Kasumi-1 (cell line): ENCODE measurements at regions not wholly inside any gene's neighbourhood (a gene's known extent, or its start where the extent isn't known, plus 50 kb on each side); places are given as distances from the start of the nearest gene placed in this dataset.
"Not testable (repeated sequence)": the region's sequence is repeated elsewhere in the genome, so short reads cannot be mapped to it uniquely, and the experiment has no call there.

Experiments used
- DNase-seq, 2 experiments: peaks; one replicate each; lab custom pipeline; 2025; lab: John Stamatoyannopoulos, UW

- no peak for DNase-seq
Measured at GRCh38 chr10:22875581-22875980, 52.3 kb upstream of the ARMC3 start.

GRCh38 chr10:22874189-22874854 lies 53.5 kb upstream of the ARMC3 start:
- DNase-seq: no peak

DNA sequence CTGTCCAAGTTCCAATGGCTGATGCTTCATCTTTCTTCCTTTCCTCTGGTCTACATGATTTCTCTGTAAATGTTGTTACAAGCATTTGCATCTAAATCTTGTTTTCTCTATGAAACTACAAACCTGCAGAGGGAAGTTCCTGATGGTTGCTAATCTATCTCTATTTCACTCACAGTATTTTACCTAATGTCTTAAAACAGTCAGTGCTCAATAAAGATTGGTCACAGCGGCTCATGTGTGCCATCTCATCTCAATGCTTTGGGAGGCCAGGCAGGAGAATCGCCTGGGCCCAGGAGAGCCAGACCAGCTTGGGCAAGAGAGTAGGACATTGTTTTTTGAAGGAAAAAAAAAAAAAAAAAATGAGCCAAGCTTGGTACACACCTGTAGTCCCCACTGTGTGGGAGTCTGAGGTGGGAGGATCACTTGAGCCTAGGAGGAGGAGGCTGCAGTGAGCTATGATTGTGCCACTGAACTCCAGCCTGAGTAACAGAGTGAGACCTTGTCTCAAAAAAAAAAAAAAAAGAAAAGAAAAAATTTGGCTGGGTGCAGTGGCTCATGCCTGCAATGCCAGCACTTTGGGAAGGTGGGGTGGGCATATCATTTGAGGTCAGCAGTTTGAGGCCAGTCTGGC lies 71.3 kb upstream of the ARMC3 start:
- no peak for DNase-seq

DNA sequence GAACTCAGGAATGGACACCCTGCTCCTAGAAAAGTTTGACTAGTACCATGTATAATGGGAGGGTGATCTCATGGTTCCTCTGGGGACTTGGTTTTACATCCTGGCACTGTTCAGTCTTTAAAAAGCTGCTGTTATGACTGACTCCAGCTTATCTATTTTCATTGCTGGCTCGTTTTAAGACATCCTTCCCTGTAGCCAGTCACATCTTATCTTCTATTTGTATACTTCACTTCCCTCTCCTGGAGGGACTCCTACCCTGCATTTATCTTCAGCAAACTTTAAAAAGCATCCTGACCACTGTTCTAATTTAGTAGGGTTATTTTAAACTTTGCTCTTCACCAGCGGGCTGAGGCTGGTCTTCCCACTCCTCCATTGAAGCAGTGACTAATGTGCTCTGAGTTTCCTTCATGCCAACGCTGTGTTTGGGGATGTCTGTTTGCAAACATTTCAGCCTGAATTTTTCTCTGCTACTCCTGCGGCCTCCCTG lies 72.9 kb upstream of the ARMC3 start:
- peak; percentile 29 to 34 for DNase-seq

DNA sequence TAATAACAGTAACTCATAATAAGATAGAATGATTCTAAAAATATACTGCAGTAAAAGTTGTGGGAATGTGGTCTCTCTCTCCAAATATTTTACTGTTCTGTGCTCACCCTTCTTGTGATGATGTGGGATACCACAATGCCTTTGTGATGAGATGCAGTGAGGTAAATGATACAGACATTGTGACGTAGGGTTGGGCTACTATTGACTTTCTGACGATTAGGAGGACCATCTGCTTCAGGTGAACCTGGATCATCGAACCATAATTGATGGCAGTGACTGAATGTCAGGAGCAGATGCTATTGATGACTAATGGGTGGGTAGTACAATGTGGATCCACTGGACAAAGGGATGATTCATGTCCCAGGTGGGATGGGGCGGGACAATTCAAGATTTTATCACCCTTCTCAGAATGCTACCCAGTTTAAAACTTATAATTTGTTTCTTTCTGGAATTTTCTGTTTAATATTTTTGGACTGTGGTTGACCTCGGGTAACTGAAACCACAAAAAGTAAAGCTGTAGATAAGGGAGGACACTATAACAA lies 73.9 kb upstream of the ARMC3 start:
- DNase-seq: no peak

GRCh38 chr10:22852712-22853353 lies 75.0 kb upstream of the ARMC3 start:
- DNase-seq: peak; percentile 36 to 44

DNA sequence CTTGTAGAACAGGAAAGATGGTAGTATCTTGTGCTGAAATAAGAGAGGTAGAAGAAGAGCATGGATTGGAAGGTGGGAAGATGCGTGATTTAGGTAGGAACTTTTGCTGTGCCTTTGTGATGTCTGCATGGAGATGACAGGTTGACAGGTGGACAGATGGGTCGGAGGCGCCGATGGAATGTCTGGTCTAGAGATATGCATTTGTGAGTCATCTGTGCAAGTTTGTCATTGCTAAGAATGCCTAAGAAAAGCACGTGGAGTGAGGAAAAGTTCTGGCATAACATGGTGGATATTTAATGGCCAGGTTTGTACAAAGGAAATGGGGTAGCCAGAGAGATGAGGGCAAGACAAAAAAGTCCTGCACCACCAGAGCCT lies 76.0 kb upstream of the ARMC3 start:
- no peak for DNase-seq

GRCh38 chr10:22850541-22850940 lies 77.3 kb upstream of the ARMC3 start:
- no peak for DNase-seq

GRCh38 chr10:22849077-22849805 lies 78.6 kb upstream of the ARMC3 start:
- DNase-seq: no peak

DNA sequence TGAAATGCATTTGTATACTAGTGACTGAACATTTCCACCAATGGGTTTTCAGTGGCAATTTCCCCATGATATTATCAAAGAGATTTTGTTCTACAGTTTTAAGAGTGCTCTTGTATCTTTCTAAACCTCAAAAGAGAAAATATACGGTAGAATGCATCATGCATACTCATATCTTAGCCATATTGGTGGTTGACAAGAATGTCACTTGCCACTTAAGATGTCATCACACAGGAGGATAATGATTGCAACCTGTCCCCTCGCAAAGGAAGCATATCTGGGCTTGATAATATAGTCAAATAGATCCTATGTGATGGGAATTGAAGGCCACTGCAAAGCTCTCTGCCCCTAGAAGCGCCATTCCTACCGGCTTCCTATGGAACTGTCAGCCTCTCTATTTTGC lies 79.3 kb upstream of the ARMC3 start:
- no peak for DNase-seq

GRCh38 chr10:22846294-22846693 lies 81.6 kb upstream of the ARMC3 start:
- no peak for DNase-seq

- DNase-seq: no peak
Measured at GRCh38 chr10:22839639-22840038, 88.2 kb upstream of the ARMC3 start.

GRCh38 chr10:22837771-22838170 lies 90.1 kb upstream of the ARMC3 start:
- no peak for DNase-seq

DNA sequence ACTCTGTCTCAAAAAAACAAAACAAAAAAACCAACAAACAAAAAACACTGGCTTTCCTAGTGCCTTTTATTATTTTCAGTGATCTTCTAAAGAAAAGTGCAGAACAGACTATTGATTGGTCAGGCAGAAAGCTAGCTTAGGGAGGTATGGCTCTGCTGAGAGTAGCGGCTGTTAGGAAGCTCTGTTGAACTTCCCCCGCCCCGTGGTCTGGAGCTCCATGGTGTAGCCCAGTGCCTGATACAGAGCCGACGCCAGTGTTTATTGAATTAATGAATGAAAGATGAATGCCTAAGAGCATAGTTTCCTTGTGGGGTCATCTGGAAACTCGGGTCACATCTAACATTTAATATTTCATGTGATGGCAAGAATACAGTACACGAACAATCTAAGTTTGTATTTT lies 90.5 kb upstream of the ARMC3 start:
- no peak for DNase-seq

DNA sequence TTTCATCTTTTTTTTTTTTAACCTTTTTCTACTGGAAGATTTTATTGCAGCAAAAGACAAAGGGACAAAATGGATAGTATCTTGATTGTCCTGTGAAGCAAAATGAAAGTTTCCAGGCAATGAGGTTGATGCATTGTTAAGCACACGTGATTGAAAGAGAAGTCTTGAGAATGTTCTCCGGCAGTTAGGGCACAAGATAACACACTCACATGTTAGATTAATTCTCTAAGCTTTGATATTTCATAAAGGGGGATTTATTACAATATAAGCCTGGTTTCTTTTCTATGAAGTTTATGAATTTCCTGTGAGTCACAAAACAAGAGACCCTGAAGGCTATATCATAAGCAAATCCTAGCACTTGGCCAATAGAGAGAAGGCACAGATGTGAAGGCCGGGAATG lies 93.4 kb upstream of the ARMC3 start:
- no peak for DNase-seq

- DNase-seq: no peak
Measured at GRCh38 chr10:22833781-22834180, 94.1 kb upstream of the ARMC3 start.

DNA sequence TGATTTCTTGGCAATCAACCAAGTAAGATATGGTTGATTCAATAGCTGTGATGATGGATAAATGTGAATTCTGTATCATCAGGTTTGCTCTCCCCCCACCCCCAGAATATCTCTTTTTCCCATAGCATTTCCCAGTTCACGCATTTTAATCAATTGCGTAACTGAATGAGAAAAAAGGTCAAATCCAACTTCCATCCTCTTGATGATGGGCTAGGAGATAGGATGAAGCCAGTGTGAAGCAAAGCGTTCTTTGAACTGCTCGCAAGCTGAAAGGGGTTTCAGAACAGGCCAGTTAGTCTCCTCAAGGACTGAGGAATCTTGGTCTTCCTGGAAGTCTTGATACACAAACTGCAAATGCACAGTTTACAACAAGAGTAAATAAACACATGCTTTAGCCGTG lies 94.5 kb upstream of the ARMC3 start:
- no peak for DNase-seq

DNA sequence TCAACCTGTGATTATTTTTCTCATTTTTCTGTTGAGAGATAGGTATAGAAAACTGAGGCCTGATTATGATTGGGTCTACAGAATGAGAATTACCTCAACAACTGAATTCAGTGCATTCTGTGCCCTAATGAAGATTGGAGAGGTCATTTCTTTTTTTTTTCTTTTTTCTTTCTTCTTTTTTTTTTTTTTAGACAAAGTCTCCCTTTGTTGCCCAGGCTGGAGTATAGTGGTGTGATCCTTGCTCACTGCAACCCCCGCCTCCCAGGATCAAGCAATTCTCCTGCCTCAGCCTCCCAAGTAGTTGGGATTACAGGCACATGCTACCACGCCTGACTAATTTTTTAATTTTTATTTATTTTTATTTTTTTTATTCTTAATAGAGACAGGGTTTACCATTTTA lies 95.0 kb upstream of the ARMC3 start:
- DNase-seq: no peak

GRCh38 chr10:22832066-22832602 lies 95.7 kb upstream of the ARMC3 start:
- no peak for DNase-seq

- no peak for DNase-seq
Measured at GRCh38 chr10:22831586-22831985, 96.3 kb upstream of the ARMC3 start.

DNA sequence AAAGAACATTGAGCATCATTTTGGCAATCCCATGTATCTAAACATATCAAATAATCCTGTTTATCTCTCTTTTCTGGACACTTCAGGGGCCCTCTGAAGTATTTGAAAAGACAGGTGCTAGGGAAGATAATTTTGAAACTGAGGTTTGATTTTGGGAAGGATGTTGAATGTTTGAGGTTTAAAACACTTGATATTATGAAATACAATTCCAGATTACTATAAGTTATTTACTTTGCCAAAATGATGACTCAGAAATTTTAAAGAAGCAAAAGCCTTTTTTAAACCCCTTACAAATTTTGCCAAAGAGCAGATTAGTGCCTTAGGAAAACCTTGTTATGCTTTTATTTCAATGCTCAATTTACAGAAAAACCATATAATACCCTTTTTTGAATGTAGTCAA lies 99.1 kb upstream of the ARMC3 start:
- not testable (repeated sequence) for DNase-seq

DNA sequence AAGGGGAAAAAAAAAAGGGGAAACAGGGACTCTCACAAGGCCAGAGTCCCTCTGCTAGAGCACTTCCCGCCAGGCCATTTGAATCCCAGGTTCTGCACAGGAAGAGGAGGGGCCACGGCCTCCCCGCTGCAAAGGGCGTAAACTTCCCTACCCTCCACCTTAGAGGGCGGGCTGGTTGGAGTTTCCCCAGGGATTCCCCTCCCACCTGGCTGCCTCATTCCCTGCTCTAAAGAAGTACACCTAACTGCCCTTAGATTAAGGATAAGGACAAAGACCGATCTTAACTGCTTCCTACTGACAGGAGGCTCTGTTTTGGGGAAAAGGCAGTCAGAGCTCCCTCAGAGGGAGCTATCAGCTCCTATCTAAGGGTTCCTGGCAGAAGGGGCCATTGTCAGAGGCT lies 102.0 kb upstream of the ARMC3 start:
- DNase-seq: peak in 1 of 2 experiments; percentile 23
